WTC11 (cell line): ENCODE measurements at regions not wholly inside any gene's neighbourhood (a gene's known extent, or its start where the extent isn't known, plus 50 kb on each side); places are given as distances from the start of the nearest gene placed in this dataset.

ENCODE experiments used
- ATAC-seq: fragments of 200-7000 bp; cut with Tn5 transposase; 2 replicates; pipeline ENCODE4 v1.10.0; 2021; ENCODE audit warnings: mild to moderate bottlenecking, moderate library complexity
- CTCF ChIA-PET: fragments of 300-600 bp; sonication (Branson Sonifier 250); formaldehyde crosslinking; loops from one replicate; lab custom pipeline; 2021; ENCODE audit warnings: antibody characterized with exemption; lab: Charles Lee
- POLR2A ChIA-PET: fragments of 350-600 bp; sonication (Branson Sonifier 250); formaldehyde crosslinking; loops from one replicate; lab custom pipeline; 2021; ENCODE audit warnings: antibody characterized with exemption; lab: Charles Lee
- DNase-seq: peaks from one replicate; pipeline ENCODE4 v3.0.0; 2021; ENCODE audit warnings: low spot score
- H3K27ac Mint-ChIP-seq: 2 replicates; pipeline ENCODE4 v1.8.0; 2021; ENCODE audit warnings: mixed read lengths
- H3K27me3 Mint-ChIP-seq: 2 replicates; pipeline ENCODE4 v1.8.0; 2021; ENCODE audit warnings: low read depth, mild to moderate bottlenecking, moderate library complexity, mixed read lengths
- H3K36me3 Mint-ChIP-seq: 2 replicates; pipeline ENCODE4 v1.8.0; 2021; ENCODE audit warnings: mixed read lengths
- H3K4me1 Mint-ChIP-seq: 2 replicates; pipeline ENCODE4 v1.8.0; 2022; ENCODE audit warnings: mixed read lengths
- H3K4me3 Mint-ChIP-seq: 2 replicates; pipeline ENCODE4 v1.8.0; 2021; ENCODE audit warnings: mild to moderate bottlenecking, moderate library complexity, mixed read lengths
- H3K9me3 Mint-ChIP-seq: 2 replicates; pipeline ENCODE4 v1.8.0; 2021; ENCODE audit warnings: mixed read lengths
- AR ChIP-seq: fragments of 250-450 bp; sonication (Bioruptor Pico); IDR thresholded peaks from 2 replicates; pipeline ENCODE4 v1.9.0; 2021; ENCODE audit warnings: mild to moderate bottlenecking
- ELF4 ChIP-seq: sonication (generic); formaldehyde crosslinking; IDR thresholded peaks from 2 replicates; pipeline ENCODE4 v1.8.1; 2022; ENCODE audit warnings: low read depth, mild to moderate bottlenecking, moderate library complexity, missing genetic modification reagents
- MYBL2 ChIP-seq: sonication (generic); formaldehyde crosslinking; IDR thresholded peaks from 2 replicates; pipeline ENCODE4 v1.8.1; 2023; ENCODE audit warnings: mild to moderate bottlenecking, moderate library complexity, missing genetic modification reagents
- NFATC4 ChIP-seq: fragments of 250-450 bp; sonication (Bioruptor Pico); IDR thresholded peaks from 2 replicates; pipeline ENCODE4 v1.9.0; 2021; ENCODE audit warnings: mild to moderate bottlenecking
- NFE2L1 ChIP-seq: sonication (generic); formaldehyde crosslinking; IDR thresholded peaks from 2 replicates; pipeline ENCODE4 v1.8.1; 2023; ENCODE audit warnings: missing genetic modification reagents
- NR2C2 ChIP-seq: sonication (generic); formaldehyde crosslinking; IDR thresholded peaks from 2 replicates; pipeline ENCODE4 v1.8.0; 2022; ENCODE audit warnings: mild to moderate bottlenecking, missing genetic modification reagents
- PRRX2 ChIP-seq: fragments of 250-450 bp; sonication (Bioruptor Pico); IDR thresholded peaks from 2 replicates; pipeline ENCODE4 v1.8.0; 2021; ENCODE audit warnings: mild to moderate bottlenecking
- RELA ChIP-seq: sonication (generic); formaldehyde crosslinking; IDR thresholded peaks from 2 replicates; pipeline ENCODE4 v1.8.1; 2022; ENCODE audit warnings: missing genetic modification reagents, mild to moderate bottlenecking, borderline replicate concordance
- SMAD4 ChIP-seq: sonication (generic); formaldehyde crosslinking; IDR thresholded peaks from 2 replicates; pipeline ENCODE4 v1.8.0; 2022; ENCODE audit warnings: mild to moderate bottlenecking, missing genetic modification reagents
- ZNF121 ChIP-seq: sonication (generic); formaldehyde crosslinking; IDR thresholded peaks from 2 replicates; pipeline ENCODE4 v1.8.0; 2023; ENCODE audit warnings: missing genetic modification reagents
- ZNF138 ChIP-seq: sonication (generic); formaldehyde crosslinking; conservative IDR thresholded peaks from 2 replicates; pipeline ENCODE4 v1.8.1; 2022; ENCODE audit warnings: mild to moderate bottlenecking, moderate library complexity, missing genetic modification reagents
- ZNF232 ChIP-seq: sonication (generic); formaldehyde crosslinking; IDR thresholded peaks from 2 replicates; pipeline ENCODE4 v1.8.0; 2022; ENCODE audit warnings: mild to moderate bottlenecking, missing genetic modification reagents
- ZNF416 ChIP-seq: fragments of 250-450 bp; sonication (Bioruptor Pico); IDR thresholded peaks from 2 replicates; pipeline ENCODE4 v1.9.0; 2021; ENCODE audit warnings: mild to moderate bottlenecking, inconsistent platforms
- ZNF423 ChIP-seq: fragments of 250-450 bp; sonication (Bioruptor Pico); IDR thresholded peaks from 2 replicates; pipeline ENCODE4 v2.1.2; 2022; ENCODE audit warnings: mild to moderate bottlenecking, moderate library complexity
- ZNF532 ChIP-seq: fragments of 250-450 bp; sonication (Bioruptor Pico); IDR thresholded peaks from 2 replicates; pipeline ENCODE4 v1.9.0; 2021; ENCODE audit warnings: mild to moderate bottlenecking, borderline replicate concordance
- ZSCAN18 ChIP-seq: fragments of 250-450 bp; sonication (Bioruptor Pico); IDR thresholded peaks from 2 replicates; pipeline ENCODE4 v2.1.2; 2022; ENCODE audit warnings: mild to moderate bottlenecking, moderate library complexity
- TF ChIP-seq, protein P1 (sequence below): fragments of 200-600 bp; IDR thresholded peaks from 2 replicates; pipeline ENCODE4 v1.8.0; 2022; ENCODE audit warnings: antibody characterized with exemption

DNA sequence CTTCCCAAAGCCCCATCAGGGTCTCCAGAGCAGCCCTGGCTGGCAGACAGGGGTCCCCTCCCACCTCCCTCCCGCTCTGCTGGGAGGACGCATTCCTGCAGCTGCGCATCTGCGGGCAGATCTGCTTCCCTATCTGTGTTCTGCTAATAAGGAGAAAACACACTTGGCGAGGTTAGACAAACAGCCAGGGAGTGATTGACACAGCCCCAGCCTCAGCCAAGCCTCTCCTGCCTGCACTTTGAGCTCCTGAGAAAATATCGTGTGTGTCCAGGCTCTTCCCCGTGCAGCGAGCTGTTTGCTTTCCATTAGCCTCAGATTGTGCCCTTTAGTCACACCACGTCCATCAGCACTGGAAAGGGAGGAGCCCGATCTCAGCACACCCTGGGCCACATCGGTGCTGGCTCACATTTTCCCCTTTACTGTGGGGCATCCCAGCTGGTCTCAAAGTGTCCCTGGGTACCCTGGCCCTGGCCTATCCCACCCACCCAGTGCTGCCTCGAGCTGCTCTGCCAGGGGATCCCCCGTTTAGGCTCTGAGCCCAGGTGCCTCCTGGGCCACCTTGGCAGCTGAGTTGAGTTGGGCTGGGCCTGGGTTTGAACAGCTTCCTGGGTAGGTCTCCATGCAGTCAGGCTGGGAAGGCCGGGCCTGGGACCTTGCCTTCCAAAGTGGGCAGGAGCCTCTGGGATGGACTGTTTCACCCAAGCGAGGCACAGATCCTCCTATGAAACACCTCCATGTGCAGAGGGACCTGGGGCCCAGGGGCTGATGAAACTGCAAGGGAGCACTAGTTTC is 61.1 kb downstream of the BARX1 start (continued):
- TF ChIP-seq AR (CRISPR knock-in tag), result no peak

DNA sequence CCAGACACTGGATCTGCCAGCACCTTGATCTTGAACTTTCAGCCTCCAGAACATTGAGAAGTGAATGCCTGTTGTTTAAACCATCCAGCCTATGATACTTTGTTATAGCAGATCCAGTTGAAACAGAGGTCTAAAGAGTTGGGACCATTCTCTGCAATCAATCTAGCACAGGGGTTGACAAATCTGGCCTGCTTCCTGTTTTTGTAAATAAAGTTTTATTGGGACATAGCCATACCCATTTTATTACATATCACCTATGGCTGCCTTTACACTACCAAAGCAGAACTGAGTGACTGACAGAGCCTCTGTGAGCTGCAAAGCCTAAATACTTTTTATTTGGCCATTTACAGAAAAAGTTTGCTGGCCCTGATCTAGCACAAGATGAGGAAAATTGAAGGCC is 62.0 kb downstream of the BARX1 start:
- CTCF ChIA-PET, result interaction anchor here (1.6 kb wide), 1 partner anchor 16 kb away, joined by 3 read pairs; no protein-coding TSS in a partner anchor

DNA sequence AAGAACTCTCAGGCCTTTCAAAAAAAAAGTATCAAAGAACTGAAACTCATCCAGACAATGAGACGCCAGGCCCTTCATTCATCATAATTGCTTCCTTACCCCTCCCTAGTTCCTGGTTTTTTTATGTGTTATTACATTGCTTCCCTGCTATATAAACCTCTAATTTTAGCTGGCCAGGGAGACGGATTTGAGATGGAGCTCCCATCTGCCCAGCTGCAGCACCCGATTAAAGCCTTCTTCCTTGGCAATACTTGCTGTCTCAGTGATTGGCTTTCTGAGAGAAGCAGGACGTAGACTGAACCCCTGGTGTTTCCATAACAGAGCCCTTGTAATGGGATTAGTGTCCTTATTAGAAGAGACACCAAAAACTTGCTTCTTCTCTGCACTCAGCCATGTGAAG is 62.4 kb downstream of the BARX1 start:
- H3K4me3 Mint-ChIP-seq, result no peak overlapping the region
- H3K9me3 Mint-ChIP-seq, result peaks cover 22% of the 10 kb centered on the region
- H3K4me1 Mint-ChIP-seq, result no peaks in the 10 kb centered on the region
- H3K36me3 Mint-ChIP-seq, result peaks cover 13% of the 10 kb centered on the region
- no peak for TF ChIP-seq ZNF423 (CRISPR knock-in tag)
- no peak for TF ChIP-seq ZNF138 (CRISPR knock-in tag)
- TF ChIP-seq MYBL2 (CRISPR knock-in tag), result no peak
- no peak for TF ChIP-seq NR2C2 (CRISPR knock-in tag)
- TF ChIP-seq ZNF416, result no peak
- no peak for TF ChIP-seq ZSCAN18 (CRISPR knock-in tag)
- no peak for TF ChIP-seq ZNF232 (CRISPR knock-in tag)
- peaks cover 4% of the 10 kb centered on the region; the same call in 1 of the 2 replicates for H3K27me3 Mint-ChIP-seq
- ChIA-PET POLR2A (no interaction called here), CTCF (no interaction called here)
- DNase-seq, result no peak
- no peak overlapping the region for H3K27ac Mint-ChIP-seq
- no peak for ATAC-seq

More for the DNA sequence above, 62.0 kb downstream of the BARX1 start:
- Mint-ChIP-seq H3K4me3 (no peak overlapping the region), H3K27ac (no peak overlapping the region), H3K27me3 (peaks cover 4% of the 10 kb centered on the region; the same call in 1 of the 2 replicates), H3K4me1 (no peaks in the 10 kb centered on the region), H3K9me3 (peaks cover 22% of the 10 kb centered on the region), H3K36me3 (peaks cover 13% of the 10 kb centered on the region)
- POLR2A ChIA-PET, result no interaction called here
- no peak for ATAC-seq
- no peak for TF ChIP-seq ZNF121 (CRISPR knock-in tag)
- no peak for TF ChIP-seq NFE2L1 (CRISPR knock-in tag)
- TF ChIP-seq, protein P1, sequence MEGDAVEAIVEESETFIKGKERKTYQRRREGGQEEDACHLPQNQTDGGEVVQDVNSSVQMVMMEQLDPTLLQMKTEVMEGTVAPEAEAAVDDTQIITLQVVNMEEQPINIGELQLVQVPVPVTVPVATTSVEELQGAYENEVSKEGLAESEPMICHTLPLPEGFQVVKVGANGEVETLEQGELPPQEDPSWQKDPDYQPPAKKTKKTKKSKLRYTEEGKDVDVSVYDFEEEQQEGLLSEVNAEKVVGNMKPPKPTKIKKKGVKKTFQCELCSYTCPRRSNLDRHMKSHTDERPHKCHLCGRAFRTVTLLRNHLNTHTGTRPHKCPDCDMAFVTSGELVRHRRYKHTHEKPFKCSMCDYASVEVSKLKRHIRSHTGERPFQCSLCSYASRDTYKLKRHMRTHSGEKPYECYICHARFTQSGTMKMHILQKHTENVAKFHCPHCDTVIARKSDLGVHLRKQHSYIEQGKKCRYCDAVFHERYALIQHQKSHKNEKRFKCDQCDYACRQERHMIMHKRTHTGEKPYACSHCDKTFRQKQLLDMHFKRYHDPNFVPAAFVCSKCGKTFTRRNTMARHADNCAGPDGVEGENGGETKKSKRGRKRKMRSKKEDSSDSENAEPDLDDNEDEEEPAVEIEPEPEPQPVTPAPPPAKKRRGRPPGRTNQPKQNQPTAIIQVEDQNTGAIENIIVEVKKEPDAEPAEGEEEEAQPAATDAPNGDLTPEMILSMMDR, result no peak
- TF ChIP-seq ZNF532 (CRISPR knock-in tag), result no peak
- TF ChIP-seq PRRX2 (CRISPR knock-in tag), result no peak
- TF ChIP-seq ELF4 (CRISPR knock-in tag), result no peak
- no peak for TF ChIP-seq RELA (CRISPR knock-in tag)
- TF ChIP-seq NFATC4 (CRISPR knock-in tag), result no peak
- no peak for TF ChIP-seq ZNF138 (CRISPR knock-in tag)
- TF ChIP-seq SMAD4 (CRISPR knock-in tag), result no peak
- DNase-seq, result no peak
